AG09309 (cell line): ENCODE measurements at regions not wholly inside any gene's neighbourhood (a gene's known extent, or its start where the extent isn't known, plus 50 kb on each side); places are given as distances from the start of the nearest gene placed in this dataset.

ENCODE experiments used
- DNase-seq: peaks from one replicate; pipeline ENCODE4 v3.0.0-alpha.2; 2010; ENCODE audit warnings: low read depth
- H3K4me3 ChIP-seq: 2 replicates; pipeline ENCODE4 v1.5.1; 2011; ENCODE audit warnings: mild to moderate bottlenecking, low read depth, low read length, moderate library complexity; ENCODE audit not compliant: control insufficient read depth
- CTCF ChIP-seq: IDR thresholded peaks from 2 replicates; pipeline ENCODE4 v1.5.1; 2011; ENCODE audit warnings: mild to moderate bottlenecking, low read depth, low read length, inconsistent platforms; ENCODE audit not compliant: insufficient read depth, control insufficient read depth; ENCODE audit errors: missing control alignments

DNA sequence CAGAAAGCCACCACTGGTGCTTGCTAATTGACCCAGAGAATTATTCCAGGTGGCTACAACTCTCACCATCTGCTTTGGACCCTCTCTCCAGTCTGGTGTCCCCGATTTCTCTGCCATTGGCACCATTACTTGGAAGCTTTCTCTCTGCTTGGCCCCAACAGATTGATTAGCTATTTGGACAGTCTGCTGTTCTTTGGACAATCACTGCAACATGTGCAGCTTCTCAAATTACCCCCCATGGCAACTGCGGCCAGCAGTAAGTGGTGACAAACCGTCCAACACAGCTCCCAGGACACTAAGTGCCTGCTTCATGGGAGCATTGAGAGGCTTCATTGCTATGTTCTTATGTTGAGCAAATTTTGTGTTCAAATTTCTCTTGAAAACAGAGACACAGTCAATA lies 309.8 kb downstream of the TAF11L14 start:
- no peak overlapping the region for H3K4me3 ChIP-seq
- no peak for DNase-seq
- TF ChIP-seq CTCF = no peak

DNA sequence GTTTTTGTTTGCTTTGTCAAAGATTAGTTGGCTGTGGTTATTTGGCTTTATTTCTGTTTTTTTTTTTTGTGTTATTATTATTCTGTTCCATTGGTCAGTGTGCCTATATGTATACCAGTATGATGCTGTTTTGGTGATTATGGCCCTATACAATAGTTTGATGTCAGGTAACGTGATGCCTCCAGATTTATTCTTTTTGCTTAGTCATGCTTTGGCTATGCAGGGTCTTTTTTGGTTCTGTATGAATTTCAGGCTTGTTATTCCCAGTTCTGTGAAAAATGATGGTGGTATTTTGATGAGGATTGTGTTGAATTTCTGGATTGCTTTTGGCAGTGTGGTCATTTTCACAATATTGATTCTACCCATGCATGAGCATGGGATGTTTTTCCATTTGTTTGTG lies 312.8 kb downstream of the TAF11L14 start:
- TF ChIP-seq CTCF = no peak
- no peak overlapping the region for H3K4me3 ChIP-seq
- no peak for DNase-seq

DNA sequence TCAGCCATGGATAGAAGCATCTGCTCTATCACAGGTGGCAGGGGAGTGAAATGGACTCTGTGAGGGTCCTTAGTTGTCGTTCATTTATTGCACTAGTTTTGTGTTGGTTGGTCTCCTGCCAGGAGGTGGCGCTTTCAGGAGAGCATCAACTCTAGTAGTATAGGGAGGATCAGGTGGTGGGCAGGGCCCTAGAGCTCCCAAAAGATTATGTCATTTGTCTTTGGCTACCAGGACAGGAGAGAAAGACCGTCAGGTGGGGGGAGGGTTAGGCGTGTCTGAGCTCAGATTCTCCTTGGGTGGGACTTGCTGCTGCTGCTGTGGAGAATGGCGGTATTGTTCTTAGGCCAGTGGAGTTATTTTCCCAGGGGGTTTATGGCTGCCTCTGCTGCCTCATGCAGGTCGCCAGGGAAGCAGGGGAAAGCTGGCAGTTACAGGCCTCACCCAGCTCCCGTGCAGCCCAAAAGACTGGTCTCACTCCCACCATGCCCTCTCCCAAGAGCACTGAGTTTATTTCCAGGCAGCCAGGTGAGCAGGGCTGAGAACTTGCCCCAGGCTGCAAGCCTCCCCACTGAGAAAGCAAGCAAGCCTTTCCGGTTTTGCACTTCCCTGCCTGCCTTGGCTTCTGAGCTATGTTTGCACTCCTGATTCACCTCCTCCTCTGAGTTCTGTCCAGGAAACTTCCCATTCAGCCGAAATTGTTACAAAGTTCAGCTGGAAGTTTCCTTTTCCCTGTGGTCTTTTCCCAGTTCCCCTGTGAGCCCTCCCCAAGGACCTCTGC lies 317.3 kb downstream of the TAF11L14 start:
- no peak overlapping the region for H3K4me3 ChIP-seq
- no peak for DNase-seq
- TF ChIP-seq CTCF = no peak

DNA sequence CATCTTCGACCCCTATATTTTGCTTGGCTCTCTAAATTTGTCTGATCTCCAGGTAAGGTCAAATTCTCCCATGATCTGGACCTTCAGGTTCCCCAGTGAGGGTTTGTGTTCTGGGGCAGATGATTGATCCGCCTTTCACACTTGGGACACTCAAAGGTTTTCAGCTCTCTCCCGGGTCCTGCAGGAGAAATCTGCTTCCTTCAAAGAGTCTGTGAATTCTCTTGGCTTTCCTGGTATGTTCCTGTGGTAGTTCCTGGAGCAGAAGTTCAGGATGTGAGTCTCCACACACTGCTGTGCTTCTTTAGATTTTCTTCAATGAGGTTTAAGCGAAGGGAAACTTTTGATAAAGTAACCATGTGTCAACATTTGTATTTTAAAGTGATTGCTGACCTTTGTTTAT lies 318.0 kb downstream of the TAF11L14 start:
- H3K4me3 ChIP-seq = no peak overlapping the region
- no peak for TF ChIP-seq CTCF
- no peak for DNase-seq

GRCh38 chr5:17964067-17964466 lies 329.8 kb downstream of the TAF11L14 start:
- no peak overlapping the region for H3K4me3 ChIP-seq
- TF ChIP-seq CTCF = no peak
- DNase-seq = no peak

GRCh38 chr5:17966640-17967402 lies 332.6 kb downstream of the TAF11L14 start:
- no peak for TF ChIP-seq CTCF
- DNase-seq = no peak
- no peak overlapping the region for H3K4me3 ChIP-seq
